M059J (cell line): ENCODE measurements at regions not wholly inside any gene's neighbourhood (a gene's known extent, or its start where the extent isn't known, plus 50 kb on each side); places are given as distances from the start of the nearest gene placed in this dataset.
A peak's percentile ranks its signal among the peaks of the same experiment; 100 is the strongest.

Experiments used
- DNase-seq: peaks from one replicate; pipeline ENCODE4 v3.0.0-alpha.2; 2012; ENCODE audit warnings: low read depth

GRCh38 chr18:8966821-8967220, 135.7 kb upstream of the NDUFV2 start:
- no peak for DNase-seq

- DNase-seq = no peak
These were observed 134.9 kb upstream of the NDUFV2 start for GRCh38 chr18:8967573-8967972.

GRCh38 chr18:8969639-8970390, 132.7 kb upstream of the NDUFV2 start:
- DNase-seq = peak; percentile 65

DNA sequence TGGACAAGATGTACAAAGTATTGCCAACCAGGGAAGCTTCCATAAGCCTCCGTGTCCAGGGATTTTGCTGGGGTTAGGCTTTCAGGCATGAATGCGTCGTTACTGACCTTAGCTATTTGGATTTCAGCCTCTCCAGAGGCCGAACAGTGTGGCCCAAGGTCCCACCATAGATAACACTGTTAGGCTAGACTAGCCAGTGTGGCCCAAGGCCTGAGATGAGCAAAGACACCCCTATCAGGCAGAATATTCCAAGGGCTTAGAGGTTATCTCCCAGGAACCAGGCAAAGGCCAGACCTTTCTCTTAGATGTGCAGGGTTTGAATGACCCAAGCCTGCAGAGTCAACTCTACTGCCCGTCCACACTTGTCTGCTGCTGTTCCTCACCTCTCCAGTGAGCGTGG, 131.7 kb upstream of the NDUFV2 start:
- no peak for DNase-seq

DNA sequence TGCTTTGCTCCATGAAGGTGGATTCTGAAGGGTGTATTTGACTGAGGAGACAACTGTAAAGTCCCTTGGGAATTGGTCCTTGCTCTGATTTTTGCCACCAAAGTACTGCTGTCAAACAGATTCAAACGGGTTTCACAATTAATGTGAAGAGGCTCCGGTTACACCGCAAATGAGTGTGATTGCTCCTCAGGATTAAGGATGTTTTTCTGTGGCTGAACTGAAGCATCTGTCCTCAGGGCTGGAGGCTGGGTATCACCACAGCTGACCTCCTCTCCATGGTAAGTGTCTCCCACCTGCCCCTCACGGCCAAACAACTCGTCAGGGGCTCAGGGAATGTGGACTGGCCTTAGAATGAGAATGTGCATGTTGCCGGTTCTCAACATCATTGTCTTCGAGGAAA, 130.4 kb upstream of the NDUFV2 start:
- DNase-seq = no peak

DNA sequence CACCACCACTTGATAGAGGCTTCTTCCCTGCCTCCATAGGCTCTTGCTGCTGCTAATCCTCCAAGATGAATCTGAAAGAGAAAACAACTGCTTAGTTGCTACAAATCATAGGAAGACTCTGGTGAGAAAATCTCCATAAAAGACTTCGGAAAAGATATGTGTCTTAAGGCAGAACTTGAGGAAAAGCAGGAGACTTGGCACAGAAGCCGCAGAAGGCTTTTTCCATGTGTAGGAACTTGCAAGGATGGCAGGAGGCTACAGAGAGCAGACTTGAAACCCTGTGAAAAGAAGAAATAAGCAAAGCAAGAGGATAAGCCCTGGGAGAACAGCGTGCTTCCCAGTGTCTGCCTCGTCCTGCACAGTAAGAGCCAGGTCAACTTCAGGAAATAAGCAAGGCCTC, 128.2 kb upstream of the NDUFV2 start:
- no peak for DNase-seq

DNA sequence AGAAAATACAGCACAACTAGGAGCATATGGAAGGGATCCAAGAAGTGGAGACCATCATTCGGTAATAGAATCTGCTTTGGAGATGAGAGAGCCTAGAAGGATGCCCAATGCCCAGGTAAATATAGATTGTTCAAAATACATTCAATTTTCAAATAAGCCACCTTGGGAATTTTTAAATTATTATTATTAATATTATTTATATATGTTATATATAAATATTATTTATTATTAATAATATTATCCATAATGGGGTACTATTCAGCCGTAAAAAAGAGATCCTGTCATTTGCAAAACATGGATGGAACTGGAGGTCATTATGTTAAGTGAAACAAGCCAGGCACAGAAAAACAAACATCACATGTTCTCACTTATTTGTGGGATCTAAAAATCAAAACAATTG, 127.8 kb upstream of the NDUFV2 start:
- DNase-seq = no peak

DNA sequence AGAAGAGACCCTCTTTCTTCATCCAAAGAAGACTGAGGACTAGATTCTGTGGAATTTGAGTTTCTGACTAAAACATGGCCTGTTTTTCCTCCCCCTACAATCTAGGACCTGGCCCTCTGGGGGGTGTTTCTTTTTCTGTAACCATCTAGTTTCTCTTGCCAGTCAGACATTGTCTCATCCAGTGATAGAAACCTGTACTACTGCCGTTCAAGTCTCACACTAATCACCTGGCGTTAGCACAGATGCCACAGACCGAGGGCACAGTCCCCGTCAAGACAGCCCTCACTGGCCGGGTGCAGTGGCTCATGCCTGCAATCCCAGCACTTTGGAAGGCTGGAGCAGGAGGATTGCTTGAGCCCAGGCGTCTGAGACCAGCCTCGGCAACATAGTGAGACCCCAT, 126.9 kb upstream of the NDUFV2 start:
- no peak for DNase-seq

DNA sequence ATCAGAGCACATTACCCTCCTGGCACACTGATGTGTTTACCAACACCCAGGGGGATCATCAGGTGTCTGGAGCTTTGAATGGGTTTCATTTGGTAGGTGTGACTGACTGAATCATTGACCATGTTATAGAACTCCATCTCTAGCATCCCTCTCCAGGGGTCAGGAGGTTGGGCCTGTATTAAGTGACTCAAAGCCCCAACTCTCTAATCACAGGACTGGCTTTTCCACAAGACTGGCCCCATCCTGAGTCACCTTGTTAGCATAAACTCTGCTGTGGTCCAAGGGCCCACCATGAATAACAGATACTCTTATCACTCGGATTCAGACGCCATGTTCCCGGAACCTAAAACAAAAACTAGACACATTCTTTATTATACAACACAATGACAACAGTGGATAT, 125.9 kb upstream of the NDUFV2 start:
- DNase-seq = peak; percentile 52

GRCh38 chr18:8977166-8977565, 125.3 kb upstream of the NDUFV2 start:
- DNase-seq = no peak

DNA sequence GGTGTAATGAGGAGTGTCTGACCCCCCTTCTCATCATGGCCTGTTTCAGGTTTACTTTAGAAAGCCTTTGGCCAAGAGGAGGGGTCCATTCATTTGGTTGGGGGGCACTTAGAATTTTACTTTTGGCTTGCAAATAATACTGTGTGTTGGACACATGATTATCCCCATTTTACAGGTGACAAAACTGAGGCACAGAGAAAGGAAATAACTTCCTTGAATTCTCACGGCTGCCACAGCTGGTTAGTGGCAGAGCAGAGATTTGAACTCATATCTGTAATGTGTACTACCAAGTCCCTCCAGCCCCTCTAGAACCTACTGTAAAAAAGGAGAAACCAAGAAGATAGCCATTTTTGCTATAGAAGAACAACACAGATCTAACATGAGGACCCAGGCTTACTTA, 124.8 kb upstream of the NDUFV2 start:
- DNase-seq = no peak

GRCh38 chr18:8978394-8978793, 124.1 kb upstream of the NDUFV2 start:
- no peak for DNase-seq

GRCh38 chr18:8979258-8979988, 123.1 kb upstream of the NDUFV2 start:
- no peak for DNase-seq

GRCh38 chr18:8980496-8980895, 122.0 kb upstream of the NDUFV2 start:
- peak; percentile 64 for DNase-seq

DNA sequence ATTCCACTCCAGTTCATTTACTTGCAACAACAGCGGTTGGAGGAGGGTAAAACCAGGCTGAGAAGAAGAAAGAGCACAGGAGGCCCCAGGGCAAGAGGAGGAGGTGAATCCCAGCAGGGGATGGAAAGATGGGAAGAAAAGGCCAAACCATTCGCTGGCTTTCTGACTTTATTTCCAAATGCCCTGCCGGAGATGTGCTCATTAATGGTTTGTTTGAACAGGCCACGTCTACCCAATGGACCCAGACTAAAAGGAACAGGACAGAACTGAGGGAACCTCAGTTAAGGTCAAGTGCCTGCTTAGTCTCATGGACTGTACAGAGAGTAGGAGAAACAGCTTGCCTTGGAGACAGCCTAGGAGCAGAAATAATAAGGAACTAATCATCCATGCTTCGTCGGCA, 121.6 kb upstream of the NDUFV2 start:
- peak; percentile 55 for DNase-seq

- peak; percentile 80 for DNase-seq
These were observed 119.9 kb upstream of the NDUFV2 start for GRCh38 chr18:8982416-8983183.

GRCh38 chr18:8983195-8983594, 119.3 kb upstream of the NDUFV2 start:
- no peak for DNase-seq

DNA sequence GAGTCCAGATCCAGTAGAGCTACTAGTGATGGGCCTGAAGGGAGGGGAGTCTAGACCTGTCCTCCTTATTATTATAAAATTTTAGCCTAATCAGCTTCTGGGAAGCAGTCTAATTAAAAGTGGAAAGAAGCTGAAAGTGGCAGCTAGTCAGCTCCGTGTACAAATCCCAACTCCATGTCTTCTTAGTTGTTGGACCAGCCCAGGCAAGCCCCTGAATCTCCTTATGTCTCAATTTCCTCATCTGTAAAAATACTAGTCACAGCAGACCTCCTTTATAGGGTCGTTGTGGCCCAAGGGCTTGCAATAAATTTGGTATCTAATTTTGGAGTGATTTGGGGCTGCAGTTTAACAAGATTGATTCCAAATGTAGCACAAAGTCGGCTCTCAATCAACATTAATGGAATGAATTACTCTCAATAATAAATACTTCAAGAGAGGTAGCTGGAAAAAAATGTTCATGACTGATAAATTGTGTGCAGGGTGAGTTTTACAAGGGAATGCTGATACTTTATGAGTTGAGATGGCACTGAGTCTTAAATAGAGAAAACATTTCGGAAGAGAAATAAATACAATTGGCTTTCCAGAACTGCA, 118.3 kb upstream of the NDUFV2 start:
- DNase-seq = no peak

- DNase-seq = peak; percentile 83
These were observed 115.3 kb upstream of the NDUFV2 start for GRCh38 chr18:8987241-8987640.

DNA sequence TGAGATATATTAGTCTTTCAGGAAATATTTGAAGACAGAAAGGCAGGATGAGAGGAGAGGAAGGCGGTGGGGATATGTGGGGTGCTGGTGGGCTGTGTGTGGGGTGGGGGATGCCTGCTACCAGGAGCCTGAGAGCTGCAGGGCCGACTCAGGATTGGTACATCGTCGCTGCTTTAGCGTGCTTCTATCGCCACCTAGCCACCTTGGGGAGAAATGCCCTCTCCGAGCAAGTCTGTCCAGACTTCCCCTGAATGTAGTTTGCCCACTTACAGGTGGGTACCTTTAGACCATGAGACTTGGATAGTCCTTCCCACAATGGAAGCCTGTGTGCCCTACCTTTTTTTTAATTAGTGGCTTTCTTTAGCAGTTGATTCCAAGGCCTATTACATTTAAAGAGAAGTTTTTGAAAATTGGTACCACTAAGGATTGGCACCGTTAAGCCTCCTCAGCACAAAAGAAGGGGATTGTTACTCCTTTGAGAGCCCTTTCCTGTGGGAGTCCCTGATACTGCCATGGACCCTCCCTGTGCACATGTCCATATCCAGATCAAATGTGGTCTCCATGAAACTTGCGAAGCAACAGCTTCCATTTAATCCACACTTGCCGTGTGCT, 114.1 kb upstream of the NDUFV2 start:
- DNase-seq = peak; percentile 62

GRCh38 chr18:8989017-8989416, 113.5 kb upstream of the NDUFV2 start:
- DNase-seq = no peak

- DNase-seq = peak; percentile 46
These were observed 112.6 kb upstream of the NDUFV2 start for GRCh38 chr18:8989855-8990254.
